Left lung (tissue), 4 donors: ENCODE measurements at regions not wholly inside any gene's neighbourhood (a gene's known extent, or its start where the extent isn't known, plus 50 kb on each side); places are given as distances from the start of the nearest gene placed in this dataset.

Experiments
- ATAC-seq: fragments of 200-7000 bp; cut with Tn5 transposase; one replicate; pipeline ENCODE4 v1.9.1; 2020; ENCODE audit warnings: moderate library complexity
- DNase-seq, 4 donors: peaks; one replicate each; pipeline ENCODE4 v3.0.0-alpha.2; 2013 to 2020
- H3K27ac ChIP-seq, 2 donors: fragments of 200-600 bp; sonication (generic) in 1 of 2; one replicate each; pipeline versions ENCODE4 v1.5.0 to v1.8.0; 2020 to 2021
- H3K27me3 ChIP-seq, 2 donors: fragments of 200-600 bp; sonication (generic) in 1 of 2; one replicate each; pipeline versions ENCODE4 v1.5.0 to v1.8.0; 2020 to 2021
- H3K36me3 ChIP-seq, 2 donors: fragments of 200-600 bp; sonication (generic) in 1 of 2; one replicate each; pipeline versions ENCODE4 v1.5.0 to v1.8.0; 2020 to 2021
- H3K4me1 ChIP-seq, 2 donors: fragments of 200-600 bp; one replicate each; pipeline ENCODE4 v1.8.0; 2021
- H3K4me3 ChIP-seq, 2 donors: fragments of 200-600 bp; sonication (generic) in 1 of 2; one replicate each; pipeline versions ENCODE4 v1.5.0 to v1.8.0; 2020 to 2021; ENCODE audit warnings: mild to moderate bottlenecking in 1 of 2
- H3K9me3 ChIP-seq, 2 donors: fragments of 200-600 bp; sonication (generic) in 1 of 2; one replicate each; pipeline versions ENCODE4 v1.5.0 to v1.8.0; 2020 to 2021
- intact Hi-C, 2 donors: fragments of 100-400 bp; cut with DNase I; formaldehyde crosslinking; loops; one replicate each; pipeline versions ENCODE4 v1.11.2 to v1.14.2; 2022
- TF ChIP-seq, protein P1 (sequence below), 2 donors: fragments of 200-600 bp; sonication (generic) in 1 of 2; IDR thresholded peaks; one replicate each; pipeline versions ENCODE4 v1.5.0 to v1.8.0; 2021; ENCODE audit warnings: antibody characterized with exemption in 2 of 2
- donor health status: DM: no; HTN: yes; CAD: no.
- donor health status: DM: no; HTN: no; CAD: no.

DNA sequence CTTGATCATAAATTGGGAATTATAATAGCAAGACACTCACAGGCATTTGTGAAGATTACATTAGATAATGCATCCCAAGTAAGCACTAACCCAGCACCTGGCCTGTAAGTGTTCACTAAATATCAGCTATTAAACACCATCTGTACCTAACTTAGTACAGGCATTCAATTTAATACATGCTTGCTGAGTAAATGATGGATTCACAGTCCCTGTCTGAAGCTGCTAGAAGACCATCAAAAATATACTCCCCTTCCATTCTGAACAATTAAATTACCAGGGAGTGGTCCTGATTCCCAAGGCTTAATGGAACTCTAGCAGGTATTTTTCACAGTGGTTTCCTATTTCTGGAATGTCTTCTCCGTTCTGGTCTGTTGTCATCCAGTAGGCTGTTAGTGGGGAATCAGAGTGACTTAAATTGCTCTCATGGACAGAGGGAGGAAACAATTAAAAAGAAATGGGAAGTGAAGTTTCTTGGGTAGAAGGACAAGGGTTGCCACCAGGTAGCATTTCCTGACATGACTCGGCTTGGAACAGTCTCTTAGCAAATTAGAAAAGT is 233.9 kb downstream of the PTTG2 start:
- Histone ChIP-seq H3K4me1 (peaks cover 0 to 33% of the 10 kb centered on the region in 2 donors), H3K27ac (no peak overlapping the region), H3K4me3 (no peak overlapping the region), H3K27me3 (no peaks in the 10 kb centered on the region), H3K36me3 (no peaks in the 10 kb centered on the region), H3K9me3 (peaks cover 0 to 4% of the 10 kb centered on the region in 2 donors)
- TF ChIP-seq, protein P1, sequence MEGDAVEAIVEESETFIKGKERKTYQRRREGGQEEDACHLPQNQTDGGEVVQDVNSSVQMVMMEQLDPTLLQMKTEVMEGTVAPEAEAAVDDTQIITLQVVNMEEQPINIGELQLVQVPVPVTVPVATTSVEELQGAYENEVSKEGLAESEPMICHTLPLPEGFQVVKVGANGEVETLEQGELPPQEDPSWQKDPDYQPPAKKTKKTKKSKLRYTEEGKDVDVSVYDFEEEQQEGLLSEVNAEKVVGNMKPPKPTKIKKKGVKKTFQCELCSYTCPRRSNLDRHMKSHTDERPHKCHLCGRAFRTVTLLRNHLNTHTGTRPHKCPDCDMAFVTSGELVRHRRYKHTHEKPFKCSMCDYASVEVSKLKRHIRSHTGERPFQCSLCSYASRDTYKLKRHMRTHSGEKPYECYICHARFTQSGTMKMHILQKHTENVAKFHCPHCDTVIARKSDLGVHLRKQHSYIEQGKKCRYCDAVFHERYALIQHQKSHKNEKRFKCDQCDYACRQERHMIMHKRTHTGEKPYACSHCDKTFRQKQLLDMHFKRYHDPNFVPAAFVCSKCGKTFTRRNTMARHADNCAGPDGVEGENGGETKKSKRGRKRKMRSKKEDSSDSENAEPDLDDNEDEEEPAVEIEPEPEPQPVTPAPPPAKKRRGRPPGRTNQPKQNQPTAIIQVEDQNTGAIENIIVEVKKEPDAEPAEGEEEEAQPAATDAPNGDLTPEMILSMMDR (IDR thresholded peaks at IDR 0.05): no peak
- DNase-seq (no peak), ATAC-seq (no peak)
- intact Hi-C loops: no loop called here

DNA sequence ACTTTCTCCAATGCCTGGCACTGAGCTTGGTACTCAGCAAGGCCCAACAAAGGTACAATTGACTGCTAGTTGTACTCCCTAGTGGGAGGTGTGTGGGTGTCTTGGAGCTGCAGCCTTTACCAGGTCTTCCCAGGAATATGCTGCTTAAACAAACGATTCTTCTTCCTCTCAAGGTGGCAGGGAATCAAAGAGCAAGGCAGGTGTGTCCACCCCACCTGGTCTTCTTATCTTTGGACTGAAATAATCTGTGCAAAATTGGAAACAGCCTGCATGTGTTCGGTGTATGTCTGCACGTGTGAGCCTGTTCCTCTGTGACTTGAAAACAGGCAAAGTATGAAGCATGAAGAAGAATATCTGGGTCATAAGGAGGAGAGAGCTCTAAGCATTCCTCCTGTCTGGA is 235.3 kb downstream of the PTTG2 start:
- ATAC-seq: no peak
- Histone ChIP-seq H3K36me3 (no peaks in the 10 kb centered on the region), H3K4me1 (peaks cover 0 to 26% of the 10 kb centered on the region in 2 donors), H3K27me3 (no peaks in the 10 kb centered on the region), H3K27ac (no peak overlapping the region), H3K4me3 (no peak overlapping the region), H3K9me3 (peaks cover 0 to 4% of the 10 kb centered on the region in 2 donors)
- intact Hi-C loops: no loop called here
- DNase-seq: no peak
- TF ChIP-seq, protein P1 (IDR thresholded peaks at IDR 0.05): no peak

DNA sequence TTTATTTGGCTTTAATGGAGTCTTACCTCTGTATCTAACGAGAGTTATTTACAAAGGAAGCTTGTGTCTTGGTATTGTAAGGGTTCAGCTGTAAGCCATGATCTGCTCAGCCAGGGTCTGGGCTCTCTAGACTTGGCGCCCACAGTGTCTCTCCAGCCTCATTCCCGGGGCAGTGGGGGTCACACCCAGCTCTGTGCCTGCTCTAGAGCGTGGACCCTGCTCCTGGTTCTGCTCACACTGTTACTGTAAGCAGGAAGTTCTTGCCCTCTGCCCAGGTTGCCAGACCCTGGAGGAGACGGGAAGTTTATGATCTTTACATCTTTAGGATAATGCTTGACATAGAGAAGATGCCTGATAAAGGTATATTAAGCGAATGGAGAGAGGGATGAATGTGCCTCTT is 235.7 kb downstream of the PTTG2 start:
- H3K4me3 ChIP-seq: no peak overlapping the region
- no peaks in the 10 kb centered on the region for H3K27me3 ChIP-seq
- TF ChIP-seq, protein P1 (IDR thresholded peaks at IDR 0.05): no peak
- no peak overlapping the region for H3K27ac ChIP-seq
- DNase-seq (no peak), ATAC-seq (no peak)
- H3K36me3 ChIP-seq: no peaks in the 10 kb centered on the region
- H3K9me3 ChIP-seq: peaks cover 0 to 4% of the 10 kb centered on the region in 2 donors
- peaks cover 0 to 22% of the 10 kb centered on the region in 2 donors for H3K4me1 ChIP-seq
- intact Hi-C loops: no loop called here

DNA sequence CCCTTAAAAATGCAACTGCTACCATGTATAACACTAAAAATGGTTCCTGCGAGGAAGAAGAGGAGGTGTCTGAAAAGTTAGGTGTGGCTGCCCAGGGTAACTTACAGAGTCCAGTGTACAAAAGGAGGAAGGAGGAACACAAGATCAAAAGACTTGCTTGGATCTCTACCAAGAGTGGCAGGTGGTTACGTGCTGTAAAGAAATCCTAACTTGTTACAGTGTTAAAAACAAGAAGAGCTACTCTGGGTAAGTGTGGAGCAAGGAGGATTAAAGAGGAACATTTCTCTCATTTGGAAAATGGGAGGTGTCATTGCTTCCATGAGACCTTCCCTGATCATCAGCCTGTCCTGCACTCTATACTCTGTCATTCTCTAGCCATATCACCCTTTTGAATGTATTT is 242.0 kb downstream of the PTTG2 start:
- H3K4me1 ChIP-seq: no peaks in the 10 kb centered on the region
- no peak for DNase-seq
- no peak overlapping the region for H3K4me3 ChIP-seq
- H3K27ac ChIP-seq: no peak overlapping the region
- intact Hi-C loops: no loop called here
- no peaks in the 10 kb centered on the region for H3K9me3 ChIP-seq
- H3K27me3 ChIP-seq: no peaks in the 10 kb centered on the region
- TF ChIP-seq, protein P1 (IDR thresholded peaks at IDR 0.05): no peak
- no peak for ATAC-seq
- H3K36me3 ChIP-seq: no peaks in the 10 kb centered on the region

DNA sequence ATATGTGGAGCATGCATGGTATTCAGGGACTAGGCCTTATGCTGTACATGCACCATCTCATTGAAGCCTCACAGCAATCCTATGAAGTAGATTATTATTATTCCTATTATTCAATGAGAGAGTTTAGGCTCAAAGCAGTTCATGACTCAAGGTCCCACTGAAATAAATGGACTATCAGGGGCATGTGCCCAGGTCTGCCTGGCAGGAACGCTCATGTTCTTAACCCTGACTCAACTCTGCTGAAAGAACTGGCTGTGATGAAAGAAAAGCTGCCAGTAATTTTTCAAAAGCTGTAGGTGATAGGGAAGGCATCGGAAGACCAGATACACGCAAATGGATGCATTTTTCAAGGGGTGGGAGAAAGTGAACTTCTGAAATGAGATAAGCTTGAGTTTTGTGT is 243.4 kb downstream of the PTTG2 start:
- Histone ChIP-seq H3K9me3 (no peaks in the 10 kb centered on the region), H3K4me1 (no peaks in the 10 kb centered on the region), H3K36me3 (no peaks in the 10 kb centered on the region), H3K27ac (no peak overlapping the region), H3K27me3 (no peaks in the 10 kb centered on the region), H3K4me3 (no peak overlapping the region)
- intact Hi-C loops: no loop called here
- ATAC-seq (no peak), DNase-seq (no peak)
- TF ChIP-seq, protein P1 (IDR thresholded peaks at IDR 0.05): no peak
